IMR-90 (cell line): ENCODE measurements at regions not wholly inside any gene's neighbourhood (a gene's known extent, or its start where the extent isn't known, plus 50 kb on each side); places are given as distances from the start of the nearest gene placed in this dataset.

ENCODE experiments used
- ATAC-seq: fragments of 200-7000 bp; cut with Tn5 transposase; 2 replicates; pipeline ENCODE4 v1.9.1; 2020; ENCODE audit warnings: low read depth, mild to moderate bottlenecking, moderate library complexity
- BruUV-seq: library from RNA; stranded (reverse); fragments of 400-500 nt; replicated peaks from 2 replicates; lab custom pipeline; 2021; lab: Mats Ljungman, UMichigan
- CTCF ChIA-PET: fragments of 300-600 bp; formaldehyde crosslinking; extraction: SDS; loops from one replicate; lab custom pipeline; 2021; ENCODE audit warnings: antibody characterized with exemption; lab: Yijun Ruan, JAX
- POLR2A ChIA-PET: fragments of 300-600 bp; sonication (Branson Sonifier 250); formaldehyde crosslinking; loops from one replicate; lab custom pipeline; 2022; ENCODE audit warnings: antibody characterized with exemption; ENCODE audit not compliant: unreplicated experiment; lab: Charles Lee
- DNase-seq: peaks from one replicate; pipeline ENCODE4 v3.0.0; 2013
- H2AFZ ChIP-seq: replicated peaks from 2 replicates; pipeline ENCODE3; 2013; ENCODE audit warnings: low read length, mild to moderate bottlenecking; ENCODE audit not compliant: poor library complexity
- H2AK5ac ChIP-seq: 2 replicates; pipeline ENCODE4 v1.6.1; 2013; ENCODE audit warnings: low read depth, low read length, inconsistent platforms
- H2AK9ac ChIP-seq: replicated peaks from 2 replicates; pipeline ENCODE3; 2013; ENCODE audit warnings: mild to moderate bottlenecking, low read depth, low read length, moderate library complexity; ENCODE audit not compliant: poor library complexity
- H2BK120ac ChIP-seq: 2 replicates; pipeline ENCODE4 v1.6.1; 2013; ENCODE audit warnings: low read depth, low read length, inconsistent platforms
- H2BK15ac ChIP-seq: 3 replicates; pipeline ENCODE4 v1.6.1; 2013; ENCODE audit warnings: low read depth, low read length, inconsistent platforms
- H2BK20ac ChIP-seq: 2 replicates; pipeline ENCODE4 v1.6.1; 2013; ENCODE audit warnings: low read depth, mild to moderate bottlenecking, inconsistent platforms, low read length, moderate library complexity
- H2BK5ac ChIP-seq: 2 replicates; pipeline ENCODE4 v1.6.1; 2013; ENCODE audit warnings: mild to moderate bottlenecking, low read depth, low read length, inconsistent platforms; ENCODE audit not compliant: poor library complexity, severe bottlenecking
- H3K14ac ChIP-seq: replicated peaks from 2 replicates; pipeline ENCODE4 v1.6.1; 2013; ENCODE audit warnings: low read depth, low read length, inconsistent platforms
- H3K18ac ChIP-seq: 2 replicates; pipeline ENCODE4 v1.6.1; 2013; ENCODE audit warnings: low read depth, low read length, control low read depth
- H3K23ac ChIP-seq: 2 replicates; pipeline ENCODE4 v1.6.1; 2013; ENCODE audit warnings: low read depth, low read length, inconsistent platforms
- H3K27ac ChIP-seq: 2 replicates; pipeline ENCODE4 v1.5.1; 2013; ENCODE audit warnings: mild to moderate bottlenecking, control low read depth, low read length; ENCODE audit not compliant: insufficient read depth
- H3K27me3 ChIP-seq: 2 replicates; pipeline ENCODE4 v1.6.1; 2013; ENCODE audit warnings: low read length; ENCODE audit not compliant: control insufficient read depth, insufficient read depth
- H3K36me3 ChIP-seq: 2 replicates; pipeline ENCODE4 v1.6.1; 2013; ENCODE audit warnings: low read length, mixed read lengths; ENCODE audit not compliant: control insufficient read depth, insufficient read depth
- H3K4ac ChIP-seq: 2 replicates; pipeline ENCODE4 v1.6.1; 2013; ENCODE audit warnings: low read depth, low read length, inconsistent platforms
- H3K4me1 ChIP-seq: 2 replicates; pipeline ENCODE4 v1.6.1; 2013; ENCODE audit warnings: low read length, mixed read lengths; ENCODE audit not compliant: control insufficient read depth, insufficient read depth
- H3K4me2 ChIP-seq: 2 replicates; pipeline ENCODE4 v1.6.1; 2013; ENCODE audit warnings: low read depth, mild to moderate bottlenecking, control low read depth, low read length, moderate library complexity
- H3K4me3 ChIP-seq: 2 replicates; pipeline ENCODE4 v1.5.1; 2013; ENCODE audit warnings: low read depth, mild to moderate bottlenecking, control low read depth, low read length, moderate library complexity; ENCODE audit not compliant: insufficient read depth
- H3K56ac ChIP-seq: 2 replicates; pipeline ENCODE4 v1.6.1; 2013; ENCODE audit warnings: low read length, inconsistent platforms; ENCODE audit not compliant: insufficient read depth; ENCODE audit errors: extremely low read depth
- H3K79me1 ChIP-seq, 2 experiments: 2 replicates each; pipeline ENCODE4 v1.6.1; 2013; ENCODE audit warnings: low read length in 2 of 2, inconsistent platforms in 1 of 2, low read depth in 1 of 2
- H3K9ac ChIP-seq: 2 replicates; pipeline ENCODE4 v1.6.1; 2013; ENCODE audit warnings: low read depth, low read length, control low read depth
- H3K9me1 ChIP-seq: 2 replicates; pipeline ENCODE4 v1.6.1; 2013; ENCODE audit warnings: low read length, inconsistent platforms; ENCODE audit not compliant: insufficient read depth
- H3K9me3 ChIP-seq: 2 replicates; pipeline ENCODE4 v1.6.1; 2013; ENCODE audit warnings: low read length; ENCODE audit not compliant: control insufficient read depth, insufficient read depth
- H4K20me1 ChIP-seq: 2 replicates; pipeline ENCODE4 v1.6.1; 2013; ENCODE audit warnings: low read length, inconsistent platforms; ENCODE audit not compliant: insufficient read depth
- H4K5ac ChIP-seq: 2 replicates; pipeline ENCODE4 v1.6.1; 2013; ENCODE audit warnings: mild to moderate bottlenecking, low read depth, low read length, control low read depth
- H4K8ac ChIP-seq, 2 experiments: 2 replicates each; pipeline ENCODE4 v1.6.1; 2013; ENCODE audit warnings: low read depth in 2 of 2, low read length in 2 of 2, control low read depth in 1 of 2, inconsistent platforms in 1 of 2
- H4K91ac ChIP-seq: 2 replicates; pipeline ENCODE4 v1.6.1; 2013; ENCODE audit warnings: low read depth, low read length, inconsistent platforms; ENCODE audit not compliant: insufficient read depth
- CTCF ChIP-seq: conservative IDR thresholded peaks from 2 replicates; pipeline ENCODE4 v1.5.1; 2012; ENCODE audit warnings: mild to moderate bottlenecking, low read depth, low read length, improper control_type of control experiment
- MAFK ChIP-seq: IDR thresholded peaks from 2 replicates; pipeline ENCODE4 v1.6.1; 2012; ENCODE audit warnings: low read depth, low read length, improper control_type of control experiment
- USF2 ChIP-seq: fragments of 150-350 bp; IDR thresholded peaks from 2 replicates; pipeline ENCODE4 v1.6.1; 2017; ENCODE audit warnings: mild to moderate bottlenecking, antibody characterized with exemption, low read length, low read depth
- WGBS, 2 experiments: methylation state at CpG; one replicate each; pipeline versions ENCODE4 v1.1.5 to v1.1.7; 2013; ENCODE audit warnings: missing lambda C conversion rate in 2 of 2; ENCODE audit not compliant: insufficient read length in 1 of 2; ENCODE audit errors: extremely low coverage in 2 of 2; 5-methylcytosine and 5-hydroxymethylcytosine counted together
- dilution Hi-C: fragments of 300-500 bp; cut with HindIII; formaldehyde crosslinking; loops from one replicate; pipeline ENCODE4 v1.14.3; 2018; ENCODE audit warnings: low sequenced_read_pairs; ENCODE audit not compliant: unreplicated experiment
- in situ Hi-C: fragments of 300-500 bp; cut with MboI; formaldehyde crosslinking; loops from 3 replicates; pipeline ENCODE4 v1.14.3; 2019; ENCODE audit warnings: low sequenced_read_pairs, inconsistent platforms, mixed read lengths
- intact Hi-C: fragments of 100-400 bp; cut with micrococcal nuclease; formaldehyde crosslinking; loops from 2 replicates; pipeline ENCODE4 v1.10.0; 2022

DNA sequence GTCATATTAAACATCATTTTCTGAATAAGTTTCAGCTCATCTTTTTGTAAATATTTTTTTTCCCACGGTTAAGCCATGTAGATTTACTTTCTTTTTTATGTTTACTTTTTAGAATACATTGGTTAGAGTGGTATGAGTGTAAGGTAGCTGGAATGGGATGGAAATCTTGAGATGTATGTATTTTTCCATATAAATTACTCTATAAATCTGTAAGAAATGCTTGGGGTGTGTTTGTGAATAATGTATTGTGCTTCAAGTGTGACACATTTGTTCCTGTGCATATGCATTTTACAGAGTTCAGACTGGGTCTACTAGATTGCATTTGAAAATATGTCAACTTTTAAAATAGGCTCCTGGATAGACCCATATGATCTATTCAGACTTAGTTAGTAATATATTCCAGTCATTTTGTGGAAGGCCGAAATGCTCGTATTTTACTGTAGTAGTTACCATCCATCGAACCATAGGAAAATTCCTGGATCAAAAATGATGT lies 756.8 kb downstream of the RAPGEF2 start:
- H4K5ac ChIP-seq, result no peak overlapping the region
- dilution Hi-C loops, result no loop called here
- peaks cover 2% of the 10 kb centered on the region; the same call in 1 of the 2 replicates for H3K9me3 ChIP-seq
- H4K20me1 ChIP-seq, result no peaks in the 10 kb centered on the region
- H2BK15ac ChIP-seq, result no peak overlapping the region
- no peak for ATAC-seq
- no peak overlapping the region for H3K4me2 ChIP-seq
- H3K36me3 ChIP-seq, result no peaks in the 10 kb centered on the region
- TF ChIP-seq MAFK (no peak), USF2 (no peak), CTCF (no peak)
- H3K4me1 ChIP-seq, result no peaks in the 10 kb centered on the region
- WGBS, 2 experiments, result no CpG with 5 or more reads among the region's 4 CpGs
- DNase-seq, result no peak
- no TSS peak for BruUV-seq
- H2AFZ ChIP-seq, result no peak overlapping the region
- H3K23ac ChIP-seq, result no peak overlapping the region
- H3K27ac ChIP-seq, result no peak overlapping the region
- POLR2A ChIA-PET, result no interaction called here
- no peak overlapping the region for H2BK20ac ChIP-seq
- no peak overlapping the region for H2AK9ac ChIP-seq
- H3K27me3 ChIP-seq, result no peaks in the 10 kb centered on the region
- H3K18ac ChIP-seq, result no peak overlapping the region
- intact Hi-C loops, result no loop called here
- no peak overlapping the region for H3K4ac ChIP-seq
- no peak overlapping the region for H4K8ac ChIP-seq
- H2AK5ac ChIP-seq, result no peak overlapping the region
- no peaks in the 10 kb centered on the region for H3K79me1 ChIP-seq
- no peak overlapping the region for H2BK120ac ChIP-seq
- CTCF ChIA-PET, result no interaction called here
- no peak overlapping the region for H2BK5ac ChIP-seq
- H3K9me1 ChIP-seq, result no peaks in the 10 kb centered on the region
- in situ Hi-C loops, result no loop called here
- H3K14ac ChIP-seq, result no peak overlapping the region
- H3K56ac ChIP-seq, result no peak overlapping the region
- no peak overlapping the region for H3K9ac ChIP-seq
- H4K91ac ChIP-seq, result no peak overlapping the region
- no peak overlapping the region for H3K4me3 ChIP-seq
